ENCODE measurements at regions not wholly inside any gene's neighbourhood (a gene's known extent, or its start where the extent isn't known, plus 50 kb on each side); places are given as distances from the start of the nearest gene placed in this dataset.

DNA sequence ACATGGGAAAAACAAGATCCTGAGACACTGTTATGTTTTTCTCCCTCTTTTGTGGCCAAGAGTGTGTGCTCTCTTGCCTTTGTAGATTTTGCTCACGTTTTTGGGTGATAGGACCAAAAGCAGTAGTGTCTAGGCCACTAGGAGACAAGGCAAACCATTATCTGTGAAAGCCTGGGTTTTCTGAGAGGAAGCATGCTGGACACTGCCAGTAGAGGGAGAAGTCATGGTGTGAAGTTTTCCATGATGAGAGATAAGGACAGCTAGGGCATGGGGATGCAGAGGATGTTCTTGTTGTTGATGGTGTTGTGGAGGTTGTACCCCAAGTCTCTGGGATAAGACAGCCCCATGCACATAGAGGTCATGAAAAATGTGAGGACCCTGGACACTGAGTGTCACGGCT is 285.3 kb downstream of the SOX11 start:
- H3K9me3 Mint-ChIP-seq = peaks cover 0 to 10% of the 10 kb centered on the region in 2 experiments; a peak in 1 of 5 replicates
- Histone ChIP-seq H3K4me2 (ENCODE audit: insufficient read depth, insufficient read length, low read length) (no peak overlapping the region), H2AFZ (ENCODE audit: low read length) (no peak overlapping the region), H2BK120ac (ENCODE audit: low read depth, low read length, poor library complexity, severe bottlenecking) (no peak overlapping the region), H3K27me3 (ENCODE audit: insufficient read depth, low read length) (no peaks in the 10 kb centered on the region), H3K56ac (ENCODE audit: insufficient read length, low read depth, low read length) (no peak overlapping the region), H3K4ac (ENCODE audit: low read depth, low read length) (no peak overlapping the region), H3K23me2 (ENCODE audit: insufficient read length, low read depth, low read length, poor library complexity, severe bottlenecking) (peaks cover 7% of the 10 kb centered on the region), H4K5ac (ENCODE audit: insufficient read length, low read depth, low read length) (no peak overlapping the region), H2AK5ac (ENCODE audit: insufficient read length, low read length) (no peak overlapping the region), H3K27ac (ENCODE audit: insufficient read length, low read depth, low read length) (no peak overlapping the region), H3K14ac (ENCODE audit: insufficient read depth, low read length) (no peak overlapping the region), H4K8ac (replicated peaks; ENCODE audit: insufficient read length, low read depth, low read length) (no peak overlapping the region), H3K4me1 (ENCODE audit: insufficient read depth, low read length) (no peaks in the 10 kb centered on the region), H3K79me1 (ENCODE audit: insufficient read depth, low read depth, low read length, poor library complexity, severe bottlenecking) (no peaks in the 10 kb centered on the region), H3K9ac (ENCODE audit: extremely low read depth, insufficient read length, low read length) (no peak overlapping the region), H3K23ac (ENCODE audit: insufficient read length, low read depth, low read length) (no peak overlapping the region), H2BK20ac (ENCODE audit: low read depth, low read length, poor library complexity, severe bottlenecking) (no peak overlapping the region), H3K9me3 (ENCODE audit: control insufficient read depth, low read depth, low read length) (no peaks in the 10 kb centered on the region), H3K79me2 (ENCODE audit: insufficient read depth, low read length) (no peaks in the 10 kb centered on the region), H2BK15ac (ENCODE audit: low read depth, low read length) (no peak overlapping the region), H4K20me1 (ENCODE audit: control insufficient read depth, insufficient read depth, insufficient read length) (no peaks in the 10 kb centered on the region), H3K18ac (ENCODE audit: insufficient read length, low read depth, low read length) (no peak overlapping the region), H2BK12ac (ENCODE audit: insufficient read length, low read depth, low read length) (no peak overlapping the region), H4K91ac (ENCODE audit: insufficient read length, low read depth, low read length) (no peak overlapping the region), H2BK5ac (ENCODE audit: insufficient read length, low read length) (no peak overlapping the region), H3T11ph (ENCODE audit: low read length) (no peak overlapping the region)
- TF ChIP-seq, protein P1, sequence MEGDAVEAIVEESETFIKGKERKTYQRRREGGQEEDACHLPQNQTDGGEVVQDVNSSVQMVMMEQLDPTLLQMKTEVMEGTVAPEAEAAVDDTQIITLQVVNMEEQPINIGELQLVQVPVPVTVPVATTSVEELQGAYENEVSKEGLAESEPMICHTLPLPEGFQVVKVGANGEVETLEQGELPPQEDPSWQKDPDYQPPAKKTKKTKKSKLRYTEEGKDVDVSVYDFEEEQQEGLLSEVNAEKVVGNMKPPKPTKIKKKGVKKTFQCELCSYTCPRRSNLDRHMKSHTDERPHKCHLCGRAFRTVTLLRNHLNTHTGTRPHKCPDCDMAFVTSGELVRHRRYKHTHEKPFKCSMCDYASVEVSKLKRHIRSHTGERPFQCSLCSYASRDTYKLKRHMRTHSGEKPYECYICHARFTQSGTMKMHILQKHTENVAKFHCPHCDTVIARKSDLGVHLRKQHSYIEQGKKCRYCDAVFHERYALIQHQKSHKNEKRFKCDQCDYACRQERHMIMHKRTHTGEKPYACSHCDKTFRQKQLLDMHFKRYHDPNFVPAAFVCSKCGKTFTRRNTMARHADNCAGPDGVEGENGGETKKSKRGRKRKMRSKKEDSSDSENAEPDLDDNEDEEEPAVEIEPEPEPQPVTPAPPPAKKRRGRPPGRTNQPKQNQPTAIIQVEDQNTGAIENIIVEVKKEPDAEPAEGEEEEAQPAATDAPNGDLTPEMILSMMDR (conservative IDR thresholded peaks at IDR 0.05) = peak; percentile 35; the same call in 1 of the 3 replicates
- no peak for DNase-seq
- H3K4me3 Mint-ChIP-seq = no peak overlapping the region
- peaks cover 3 to 15% (median 3%) of the 10 kb centered on the region in 3 experiments; a peak in 2 of 7 replicates for H3K36me3 Mint-ChIP-seq (ENCODE audit: insufficient read depth in 1 of 3, low read depth in 3 of 3)
- no CpG with 5 or more reads among the region's 2 CpGs for WGBS (ENCODE audit: extremely low coverage, insufficient read length, low lambda C conversion rate)
- H3K4me1 Mint-ChIP-seq = peaks cover 54 to 59% of the 10 kb centered on the region in 2 experiments
- H3K27ac Mint-ChIP-seq = 0 out of 7 replicates have a peak overlapping the region, but pooled peaks of 1 of the 3 experiments have one; percentile 72
- H3K27me3 Mint-ChIP-seq (ENCODE audit: low read depth) = peaks cover 6% of the 10 kb centered on the region

All from H9 (cell line).